CD4-positive, alpha-beta T cell treated with Interleukin-4 for 4 hours (primary cell): ENCODE measurements at regions not wholly inside any gene's neighbourhood (a gene's known extent, or its start where the extent isn't known, plus 50 kb on each side); places are given as distances from the start of the nearest gene placed in this dataset.
"Not testable (repeated sequence)": the region's sequence is repeated elsewhere in the genome, so short reads cannot be mapped to it uniquely, and the experiment has no call there.

Experiments
- DNase-seq: peaks from one replicate; pipeline ENCODE4 v3.0.0-alpha.2; 2020

DNA sequence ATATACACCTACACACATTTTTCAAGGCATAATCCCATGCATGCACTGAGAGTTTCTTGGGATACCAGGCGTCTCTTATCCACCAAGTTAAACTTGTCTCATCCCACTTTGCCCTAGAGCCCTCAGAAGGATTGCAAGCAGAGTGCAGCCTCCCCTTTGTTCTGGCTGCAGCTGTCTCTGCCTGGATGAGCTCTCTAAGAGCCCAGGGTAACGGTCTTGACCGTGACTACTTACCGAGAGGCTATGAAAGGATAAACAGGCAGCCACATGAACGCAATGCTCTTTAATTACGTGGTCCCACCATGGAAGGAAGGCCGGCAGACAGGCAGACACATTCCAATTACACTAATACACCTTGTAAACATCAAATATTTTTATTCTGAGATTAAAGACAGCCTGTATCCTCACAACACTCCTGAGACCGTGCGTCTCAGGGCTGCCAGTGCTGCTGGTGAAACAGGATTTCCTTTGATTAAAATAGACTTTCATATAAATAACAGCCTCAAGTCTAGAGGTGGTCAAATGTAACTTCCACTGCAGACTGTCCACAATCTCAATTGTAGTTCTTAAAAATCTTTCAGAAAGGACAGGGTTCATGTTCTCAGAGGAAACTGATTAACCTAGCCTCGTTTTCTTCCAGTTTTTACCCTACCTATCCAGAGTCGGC, 210.0 kb upstream of the PRDM1 start:
- DNase-seq, result no peak

DNA sequence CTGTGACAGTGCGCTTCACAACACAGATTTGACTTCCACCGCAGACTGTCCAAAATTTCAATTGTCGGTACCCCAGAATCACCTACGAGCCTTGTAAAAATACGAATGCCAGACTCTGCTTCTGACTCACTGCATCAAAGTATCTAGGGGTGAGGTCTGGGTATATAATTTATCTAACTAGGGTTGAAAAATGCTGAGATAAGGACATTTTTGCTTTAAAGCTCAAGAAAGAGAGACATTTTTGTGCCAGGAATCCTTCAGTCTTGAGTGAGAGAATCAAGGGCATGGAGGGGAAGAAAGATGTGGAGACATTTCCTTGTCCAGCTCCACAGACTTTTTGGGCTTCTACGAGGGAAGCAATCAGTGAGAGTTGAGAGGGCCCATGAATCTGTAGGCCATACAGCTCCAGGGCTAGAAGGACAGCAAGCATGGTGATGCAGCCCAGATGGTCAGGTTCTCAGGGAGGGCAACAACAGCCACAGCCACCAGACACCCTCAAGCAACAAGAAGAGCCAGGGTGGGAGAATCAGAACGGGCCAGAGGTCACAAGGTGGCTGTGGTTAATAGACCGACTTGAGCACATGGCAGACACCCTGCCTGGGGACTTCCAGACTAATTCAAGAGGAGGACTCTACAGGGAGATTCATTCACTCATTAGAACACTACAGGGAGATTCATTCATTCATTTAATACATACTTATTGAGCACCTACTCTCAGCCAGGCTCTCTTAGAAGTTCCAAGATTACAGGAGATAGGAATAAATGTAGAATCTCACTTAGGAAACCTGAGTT, 211.1 kb upstream of the PRDM1 start:
- no peak for DNase-seq

DNA sequence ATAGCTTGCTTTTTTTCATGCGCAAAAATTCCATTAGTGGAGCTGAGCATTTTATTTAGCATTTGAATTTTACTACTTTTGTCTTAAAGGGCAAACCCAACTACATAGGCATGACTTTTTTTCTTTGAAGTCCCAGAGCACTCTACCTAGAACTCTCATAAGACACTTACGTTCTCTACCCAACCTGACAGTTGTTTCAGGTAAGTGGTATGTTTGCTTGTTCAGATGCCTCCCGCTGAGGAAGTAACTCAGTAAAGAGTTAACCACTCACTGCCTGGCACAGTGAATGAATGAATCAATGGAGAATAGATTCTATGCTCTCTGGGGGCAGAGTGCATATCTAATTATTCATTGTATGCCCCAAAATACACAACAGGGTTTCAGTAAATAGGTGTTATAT, 212.3 kb upstream of the PRDM1 start:
- DNase-seq, result no peak

DNA sequence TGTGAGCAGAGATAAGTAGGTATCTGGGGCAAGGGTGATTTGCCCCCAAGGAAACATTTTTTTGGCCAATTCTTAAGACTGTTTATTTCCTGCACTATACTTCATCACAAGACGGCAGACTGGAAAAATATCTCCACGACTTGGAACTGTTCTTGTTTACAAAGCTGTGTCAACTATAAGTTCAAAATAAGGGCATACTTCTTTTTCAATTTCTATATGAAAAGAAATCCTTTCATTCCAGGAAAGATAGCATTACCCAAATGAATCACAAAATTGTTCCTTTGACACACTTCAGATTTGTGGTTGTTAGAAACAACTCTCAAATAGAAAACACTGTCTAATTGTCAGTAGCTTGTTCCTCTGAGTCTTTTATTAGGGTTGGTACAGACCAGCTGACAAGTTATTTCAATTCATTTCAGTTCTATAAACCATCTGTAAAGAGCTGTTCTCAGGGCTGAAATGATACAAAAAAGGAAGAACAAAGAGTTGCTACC, 212.9 kb upstream of the PRDM1 start:
- DNase-seq, result no peak

DNA sequence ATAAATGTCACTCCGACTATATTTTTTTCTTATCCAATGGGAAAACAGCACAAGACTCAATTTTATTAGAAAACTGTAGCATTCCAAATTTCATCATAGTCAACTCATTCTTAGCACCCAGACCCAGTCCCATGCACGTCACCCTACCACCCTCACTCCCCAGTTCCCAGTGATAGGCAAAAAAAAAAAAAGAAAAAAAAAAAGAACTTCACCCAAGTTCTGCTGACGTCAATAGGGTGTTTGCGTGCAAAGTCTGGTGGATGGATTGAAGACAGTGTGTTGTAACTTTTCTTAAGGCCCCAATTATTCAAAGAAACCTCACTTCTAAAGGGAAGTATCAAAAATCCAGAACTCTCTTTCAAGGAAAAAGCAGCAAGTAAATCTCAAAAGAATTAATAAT, 213.9 kb upstream of the PRDM1 start:
- no peak for DNase-seq

DNA sequence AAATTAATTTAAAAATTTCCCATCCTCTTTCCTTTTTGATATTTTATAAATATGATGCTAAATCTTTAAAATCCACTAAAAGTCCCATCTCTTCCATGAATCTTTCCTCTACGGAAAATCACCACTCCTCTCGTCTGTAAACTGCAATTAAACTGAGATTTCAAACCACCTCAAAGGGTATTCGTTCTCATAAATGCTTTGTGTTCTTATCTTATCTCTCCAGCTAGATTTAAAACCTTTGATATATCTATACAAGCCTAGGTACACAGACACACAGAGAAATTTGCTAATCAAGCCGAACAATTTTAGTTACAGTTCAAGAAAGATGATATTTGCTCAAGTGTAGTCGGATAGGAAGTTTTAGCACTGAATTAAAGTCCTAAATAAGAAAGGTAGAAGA, 214.6 kb upstream of the PRDM1 start:
- DNase-seq, result no peak

DNA sequence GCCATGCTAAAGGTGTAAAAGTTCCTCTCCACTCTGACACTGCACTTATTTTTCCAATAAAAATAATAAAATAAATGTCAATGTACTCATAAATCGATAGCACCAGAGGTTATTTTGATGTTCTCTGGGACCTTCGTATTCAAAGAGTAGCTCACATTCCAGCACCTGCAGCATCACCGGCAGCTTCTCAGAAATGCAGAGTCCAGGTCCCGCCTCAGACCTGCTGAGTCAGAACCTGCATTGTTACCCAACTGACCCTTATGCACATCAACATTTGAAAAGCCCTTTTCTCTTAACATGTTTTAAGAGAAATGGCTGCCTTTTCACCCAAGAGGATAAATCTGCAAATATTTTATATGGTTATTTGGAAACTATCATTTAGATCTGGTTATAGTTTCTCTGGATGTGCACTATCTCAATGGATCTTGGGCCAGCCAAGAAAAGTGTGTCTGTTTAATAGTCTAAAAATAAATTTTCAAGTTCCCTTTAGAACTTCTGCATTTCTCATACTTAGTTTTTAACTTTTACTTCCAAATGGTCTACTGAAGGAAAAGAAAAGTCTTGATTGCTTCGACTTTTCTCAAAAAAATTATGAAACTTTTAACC, 216.2 kb upstream of the PRDM1 start:
- no peak for DNase-seq

DNA sequence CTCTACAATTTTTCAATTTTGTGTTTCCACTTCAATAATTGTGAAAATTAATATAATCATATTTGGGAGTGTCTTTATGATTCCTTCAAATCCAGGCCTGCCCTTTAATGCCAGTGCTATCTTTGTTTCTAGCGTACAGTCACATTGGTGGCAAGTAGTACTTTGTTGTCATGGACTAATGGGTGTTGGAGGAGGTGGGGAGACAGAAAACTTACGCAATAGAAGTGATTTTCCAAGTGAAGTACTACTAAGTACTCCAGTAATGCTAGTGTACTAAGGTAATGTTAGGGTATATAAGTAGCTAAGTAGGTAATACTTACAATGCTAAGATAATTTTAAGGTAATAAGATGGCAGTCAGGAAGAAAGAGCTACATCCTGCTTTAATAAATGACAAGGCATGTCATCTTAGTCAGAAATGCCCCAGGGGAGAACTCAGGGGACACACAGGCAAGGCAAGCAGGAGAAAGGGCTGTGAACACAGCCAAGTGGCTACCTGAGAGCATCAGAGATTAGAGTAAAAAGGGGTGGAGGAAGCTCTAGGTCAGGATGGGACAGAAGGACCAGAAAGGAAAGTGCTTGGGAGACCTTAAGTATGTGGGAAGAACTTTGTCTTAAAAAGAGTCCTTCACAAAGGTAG, 217.2 kb upstream of the PRDM1 start:
- no peak for DNase-seq

DNA sequence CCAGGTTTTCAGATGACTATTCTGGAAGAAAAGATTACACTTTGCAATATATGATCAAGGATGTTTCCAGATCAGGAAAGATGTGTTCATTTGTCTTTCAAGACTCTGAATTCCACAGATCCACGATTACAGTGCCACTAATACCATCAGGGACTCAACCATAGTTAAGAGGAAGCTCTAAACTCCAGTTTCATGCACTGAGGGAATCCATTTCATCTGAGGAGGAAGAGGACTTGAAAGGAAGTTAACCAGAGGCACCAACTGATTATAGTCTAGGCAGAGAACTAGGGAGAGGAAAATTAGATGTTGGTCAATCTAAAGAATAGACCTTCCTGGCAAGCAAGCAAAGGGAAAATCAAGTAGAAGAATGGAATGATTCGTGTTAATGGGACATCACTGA, 218.3 kb upstream of the PRDM1 start:
- DNase-seq, result no peak

DNA sequence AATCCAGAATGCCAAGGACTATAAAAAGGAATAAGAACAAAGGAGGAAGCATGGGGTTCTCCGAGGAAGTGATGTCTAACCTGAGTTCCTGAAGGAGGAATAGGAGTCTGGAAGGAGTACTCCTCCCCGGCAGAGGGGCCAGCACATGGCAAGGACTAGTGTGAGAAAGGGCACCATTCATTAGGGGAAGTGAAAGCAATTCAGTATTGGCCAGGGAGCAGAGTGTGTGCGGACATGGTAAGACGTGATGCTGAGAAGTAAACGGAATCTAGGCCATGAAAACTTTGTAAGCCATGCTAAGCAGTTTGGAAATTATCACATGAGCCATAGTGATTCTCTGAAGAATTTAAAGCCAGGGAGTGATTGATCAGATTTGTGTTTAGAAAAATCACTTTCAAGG, 218.9 kb upstream of the PRDM1 start:
- DNase-seq, result no peak

DNA sequence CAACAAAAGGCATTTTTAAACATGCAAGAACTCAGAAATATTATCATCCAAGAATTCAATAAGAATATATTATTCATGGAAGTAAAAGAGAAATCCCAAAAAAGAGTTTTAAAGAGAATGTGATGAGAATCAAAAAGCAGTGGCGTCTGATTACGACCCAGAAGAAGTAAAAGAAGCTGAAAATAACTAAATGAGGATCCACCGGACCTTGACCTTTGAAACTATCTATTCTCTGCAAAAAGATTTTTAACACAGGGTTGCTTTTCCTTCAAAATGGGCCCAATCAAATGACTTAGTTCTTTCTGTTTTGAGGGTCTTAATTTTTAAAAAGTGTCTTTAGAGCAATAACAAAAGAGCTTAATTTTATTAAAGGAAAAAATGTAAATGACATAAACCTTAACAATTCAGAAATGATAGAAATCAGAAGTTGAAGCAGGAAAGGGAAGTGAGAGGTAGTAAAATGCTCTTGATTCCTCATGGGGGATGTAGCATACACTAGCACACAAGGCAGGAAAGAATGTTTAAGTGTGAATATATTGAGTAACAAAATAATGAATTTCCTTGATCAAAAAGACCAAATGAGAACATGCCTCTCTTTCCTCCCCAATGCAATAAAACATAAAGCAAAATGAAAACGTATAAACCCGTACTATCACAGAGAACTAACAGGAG, 223.1 kb upstream of the PRDM1 start:
- no peak for DNase-seq

DNA sequence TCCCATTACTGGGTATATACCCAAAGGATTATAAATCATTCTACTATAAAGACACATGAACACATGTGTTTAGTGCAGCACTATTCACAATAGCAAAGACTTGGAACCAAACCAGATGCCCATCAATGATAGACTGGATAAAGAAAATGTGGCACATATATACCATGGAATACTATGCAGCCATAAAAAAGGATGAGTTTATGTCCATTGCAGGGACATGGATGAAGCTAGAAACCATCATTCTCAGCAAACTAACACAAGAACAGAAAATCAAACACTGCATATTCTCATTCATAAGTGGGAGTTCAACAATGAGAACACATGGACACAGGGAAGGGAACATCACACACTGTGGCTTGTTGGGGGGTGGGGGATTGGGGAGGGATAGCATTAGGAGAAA, 225.2 kb upstream of the PRDM1 start:
- not testable (repeated sequence) for DNase-seq

DNA sequence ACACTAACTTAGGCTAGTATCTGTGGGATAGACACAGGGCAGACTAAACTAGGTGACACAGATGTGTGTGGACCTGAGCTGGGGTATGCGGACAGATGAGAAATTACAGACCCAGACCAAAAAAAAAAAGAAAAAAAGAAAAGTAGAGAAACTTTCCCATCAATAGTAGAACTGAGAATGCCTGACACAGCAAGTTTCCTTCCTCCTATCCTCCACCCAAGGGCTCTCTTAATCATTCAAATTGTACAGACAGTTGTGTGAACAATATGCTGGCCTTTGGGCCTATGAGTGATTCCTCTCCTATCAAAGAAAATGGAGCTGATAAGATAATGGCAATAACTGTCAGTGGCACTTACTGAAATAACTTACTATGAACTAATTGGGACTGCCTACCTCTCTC, 226.7 kb upstream of the PRDM1 start:
- DNase-seq, result no peak

DNA sequence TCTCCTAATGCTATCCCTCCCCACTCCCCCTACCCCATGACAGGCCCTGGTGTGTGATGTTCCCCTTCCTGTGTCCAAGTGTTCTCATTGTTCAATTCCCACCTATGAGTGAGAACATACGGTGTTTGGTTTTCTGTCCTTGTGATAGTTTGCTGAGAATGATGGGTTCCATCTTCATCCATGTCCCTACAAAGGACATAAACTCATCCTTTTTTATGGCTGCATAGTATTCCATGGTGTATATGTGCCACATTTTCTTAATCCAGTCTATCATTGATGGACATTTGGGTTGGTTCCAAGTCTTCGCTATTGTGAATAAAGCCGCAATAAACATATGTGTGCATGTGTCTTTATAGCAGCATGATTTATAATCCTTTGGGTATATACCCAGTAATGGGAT, 227.5 kb upstream of the PRDM1 start:
- DNase-seq, result not testable (repeated sequence)

DNA sequence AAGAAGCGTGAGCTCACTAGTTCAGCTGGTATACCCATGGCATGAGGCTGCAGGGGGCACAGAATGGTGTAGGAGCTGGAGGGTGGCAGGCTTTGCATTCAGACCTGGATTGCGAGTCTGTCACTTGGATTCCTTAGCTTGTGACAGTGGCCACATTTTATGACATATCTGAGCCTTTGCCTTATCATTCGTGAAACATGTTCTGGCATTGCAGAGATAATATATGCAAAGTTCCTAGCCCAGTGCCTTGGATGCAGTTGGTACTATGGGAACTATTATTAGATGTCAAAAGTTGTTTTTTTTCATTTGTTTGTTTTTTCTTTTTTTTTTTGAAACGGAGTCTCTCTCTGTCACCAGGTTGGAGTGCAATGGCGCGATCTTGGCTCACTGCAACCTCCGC, 230.7 kb upstream of the PRDM1 start:
- DNase-seq, result no peak

DNA sequence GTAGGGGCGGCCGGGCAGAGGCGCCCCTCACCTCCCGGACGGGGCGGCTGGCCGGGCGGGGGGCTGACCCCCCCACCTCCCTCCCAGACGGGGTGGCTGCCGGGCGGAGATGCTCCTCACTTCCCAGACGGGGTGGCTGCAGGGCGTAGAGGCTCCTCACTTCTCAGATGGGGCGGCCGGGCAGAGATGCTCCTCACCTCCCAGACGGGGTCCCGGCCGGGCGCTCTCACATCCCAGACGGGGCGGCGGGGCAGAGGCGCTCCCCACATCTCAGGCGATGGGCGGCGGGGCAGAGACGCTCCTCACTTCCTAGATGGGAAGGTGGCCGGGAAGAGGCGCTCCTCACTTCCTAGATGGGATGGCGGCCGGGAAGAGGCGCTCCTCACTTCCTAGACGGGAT, 232.2 kb upstream of the PRDM1 start:
- not testable (repeated sequence) for DNase-seq

DNA sequence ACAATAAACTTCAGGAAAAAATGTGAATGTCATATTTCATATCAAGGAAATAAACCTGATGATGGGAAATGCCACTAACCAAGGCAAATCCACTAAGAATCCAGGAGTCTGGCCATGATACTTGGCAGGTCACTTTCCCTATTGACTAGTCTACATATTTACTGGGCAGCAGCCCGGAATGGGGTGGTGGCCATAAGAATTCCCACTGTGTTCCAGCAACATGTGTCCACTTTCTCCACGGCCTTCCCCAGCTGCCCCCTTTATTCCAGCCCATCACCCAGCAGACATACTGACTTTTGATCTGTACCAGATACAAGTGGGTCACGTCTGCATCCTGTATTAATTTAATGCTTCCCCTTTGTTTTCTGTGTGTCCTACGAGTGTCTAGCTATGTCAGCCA, 234.5 kb upstream of the PRDM1 start:
- DNase-seq, result no peak

DNA sequence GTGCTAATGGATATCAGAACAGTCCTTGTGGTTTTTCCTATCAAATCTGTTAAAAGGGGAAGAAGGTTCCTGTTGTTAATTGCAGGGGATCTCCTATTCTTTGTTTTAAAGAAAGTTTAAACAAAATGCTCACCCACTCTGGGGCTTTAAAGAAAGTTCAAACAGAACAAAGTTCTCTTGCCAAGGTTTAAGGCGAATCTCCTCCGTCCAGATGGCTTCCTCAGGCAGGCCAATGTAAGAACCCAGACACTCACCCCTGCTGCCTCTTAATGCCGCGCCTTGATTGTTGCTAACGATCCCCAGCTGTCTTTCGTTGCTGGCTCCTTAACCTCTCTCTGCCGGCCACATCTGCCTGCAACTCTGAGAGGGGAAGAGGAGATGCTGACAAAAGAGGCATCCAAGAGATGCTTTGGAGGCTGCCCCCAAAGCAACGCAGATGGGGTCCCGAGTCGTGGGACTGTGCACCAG, 235.0 kb upstream of the PRDM1 start:
- DNase-seq, result no peak

DNA sequence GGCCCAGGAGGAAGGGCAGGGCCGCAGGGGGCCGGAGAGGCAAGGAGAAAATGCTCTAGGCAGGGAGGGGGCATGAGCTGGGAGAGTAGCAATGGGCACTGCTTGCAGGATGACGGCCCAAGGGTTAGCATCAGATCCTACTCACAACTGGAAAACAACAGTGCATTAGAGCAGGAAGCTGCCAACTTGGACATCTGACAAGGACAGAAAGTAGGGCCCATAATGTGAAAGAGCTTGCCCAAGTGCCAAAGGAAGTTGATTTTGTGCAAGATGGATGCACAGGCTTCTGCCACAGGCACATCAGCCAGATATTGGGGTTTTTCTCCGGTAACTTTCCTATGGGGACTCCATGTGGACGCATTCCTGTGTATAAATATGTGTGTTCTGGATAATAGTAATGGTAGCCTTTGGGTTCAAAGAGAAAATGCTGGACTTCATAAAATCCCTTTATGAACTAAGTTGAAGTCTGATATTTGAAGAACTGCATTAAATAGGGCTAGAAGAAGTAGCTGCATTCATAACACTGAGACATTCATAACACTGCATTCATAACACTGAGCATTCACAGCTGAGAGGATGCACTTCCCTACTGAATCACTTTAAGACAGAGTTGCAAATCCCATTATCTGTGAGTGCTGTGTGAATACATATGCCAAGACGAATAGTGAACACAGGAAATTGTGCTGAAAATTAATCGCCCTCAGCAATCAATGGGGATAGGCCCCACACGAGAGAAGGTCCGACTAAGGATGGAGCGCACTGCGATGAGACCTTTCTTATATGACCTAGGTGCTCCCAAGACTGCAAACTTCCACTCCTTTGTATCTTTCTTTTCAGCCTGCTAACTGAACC, 235.6 kb upstream of the PRDM1 start:
- DNase-seq, result no peak

DNA sequence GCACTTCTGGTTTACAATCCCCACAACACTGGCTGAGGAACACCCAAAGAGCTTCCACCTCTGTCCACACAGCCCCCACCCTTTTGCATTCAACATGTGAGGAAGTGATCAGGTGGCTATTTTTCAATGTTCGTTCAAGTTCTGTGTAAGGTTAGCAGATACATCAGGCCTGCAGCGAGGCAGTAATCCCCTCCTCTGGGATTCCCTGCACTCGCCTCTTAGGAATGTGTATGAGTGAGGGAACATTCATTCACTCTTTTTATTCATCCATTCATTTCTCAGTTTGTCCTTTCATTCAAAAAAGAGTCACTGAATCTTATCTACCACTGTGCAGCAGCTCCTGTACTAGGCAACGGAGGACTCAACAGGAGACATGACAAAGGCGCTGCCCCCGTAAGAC, 236.4 kb upstream of the PRDM1 start:
- DNase-seq, result no peak

DNA sequence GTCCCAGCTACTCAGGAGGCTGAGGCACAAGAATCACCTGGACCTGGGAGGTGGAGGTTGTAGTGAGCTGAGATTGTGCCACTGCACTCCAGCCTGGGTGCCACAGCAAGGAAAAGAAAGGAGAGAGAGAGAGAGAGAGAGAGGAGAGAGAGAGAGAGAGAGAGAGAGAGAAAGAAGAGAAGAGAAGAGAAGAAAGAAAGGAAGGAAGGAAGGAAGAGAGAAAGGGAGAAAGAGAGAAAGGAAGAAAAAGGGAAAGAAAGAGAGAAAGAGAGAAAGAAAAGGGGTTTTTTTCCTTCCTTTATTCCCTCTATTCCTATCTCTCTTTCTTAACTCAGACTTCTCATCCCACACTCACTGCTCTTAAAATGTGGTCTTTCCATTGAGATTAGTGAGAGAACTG, 238.7 kb upstream of the PRDM1 start:
- DNase-seq, result no peak

DNA sequence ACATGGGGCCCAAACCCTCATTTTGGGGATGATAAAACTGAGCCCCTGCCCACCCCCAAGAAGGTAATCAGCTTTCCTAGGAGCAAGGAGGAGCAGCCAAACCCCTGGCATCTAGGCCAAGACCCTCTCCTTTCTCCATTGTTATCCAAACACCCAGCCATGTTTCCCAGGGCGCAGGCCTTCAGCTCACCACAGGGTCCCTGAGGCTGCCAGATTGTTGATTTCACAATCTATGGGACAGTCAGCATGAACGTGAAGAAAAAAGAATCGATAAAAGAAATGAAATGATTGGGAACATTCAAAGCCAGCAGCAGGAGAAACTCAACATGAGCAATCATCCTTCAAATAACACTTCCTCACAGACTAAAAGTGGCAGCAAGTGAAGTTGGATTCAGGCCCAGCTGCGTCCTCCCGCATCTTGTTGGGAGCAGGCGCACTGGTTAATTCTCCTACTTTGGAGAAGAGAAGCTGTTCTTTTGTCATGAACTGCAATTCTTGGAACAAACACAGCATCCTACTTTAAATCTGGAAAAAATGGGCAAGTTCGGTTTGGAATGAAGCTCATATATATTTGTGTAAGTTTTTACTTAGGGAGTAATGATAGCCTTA, 241.8 kb upstream of the PRDM1 start:
- no peak for DNase-seq
